Adipocyte (in vitro differentiated cells): ENCODE measurements at regions not wholly inside any gene's neighbourhood (a gene's known extent, or its start where the extent isn't known, plus 50 kb on each side); places are given as distances from the start of the nearest gene placed in this dataset.
"Not testable (repeated sequence)": the region's sequence is repeated elsewhere in the genome, so short reads cannot be mapped to it uniquely, and the experiment has no call there.

Experiments
- DNase-seq: peaks from one replicate; pipeline ENCODE4 v3.0.0-alpha.2; 2015; ENCODE audit warnings: low read depth
- H3K27me3 ChIP-seq: replicated peaks from 2 replicates; pipeline ENCODE4 v1.7.0; 2013; ENCODE audit warnings: mild to moderate bottlenecking, low read length, moderate library complexity; ENCODE audit not compliant: control insufficient read depth, insufficient read depth
- H3K36me3 ChIP-seq: 2 replicates; pipeline ENCODE4 v1.7.0; 2013; ENCODE audit warnings: low read length, mild to moderate bottlenecking, moderate library complexity; ENCODE audit not compliant: control insufficient read depth, insufficient read depth, severe bottlenecking
- H3K4me1 ChIP-seq: 2 replicates; pipeline ENCODE4 v1.7.0; 2013; ENCODE audit warnings: mild to moderate bottlenecking, low read length, moderate library complexity; ENCODE audit not compliant: control insufficient read depth, insufficient read depth
- H3K4me3 ChIP-seq: 2 replicates; pipeline ENCODE4 v1.7.0; 2013; ENCODE audit warnings: mild to moderate bottlenecking, low read length, moderate library complexity
- H3K9ac ChIP-seq: 2 replicates; pipeline ENCODE4 v1.7.0; 2013; ENCODE audit warnings: mild to moderate bottlenecking, low read length, moderate library complexity
- H3K9me3 ChIP-seq: 2 replicates; pipeline ENCODE4 v1.7.0; 2013; ENCODE audit warnings: mild to moderate bottlenecking, low read length, moderate library complexity; ENCODE audit not compliant: control insufficient read depth

- Histone ChIP-seq H3K36me3 (no peaks in the 10 kb centered on the region), H3K4me3 (no peak overlapping the region), H3K9me3 (peaks cover 6% of the 10 kb centered on the region), H3K27me3 (peaks cover 19% of the 10 kb centered on the region), H3K9ac (no peak overlapping the region), H3K4me1 (no peaks in the 10 kb centered on the region)
- DNase-seq: no peak
Observed at GRCh38 chr4:108453366-108453765, 167.0 kb upstream of the RPL34 start.

- Histone ChIP-seq H3K27me3 (peaks cover 28% of the 10 kb centered on the region), H3K9me3 (no peaks in the 10 kb centered on the region), H3K4me1 (no peaks in the 10 kb centered on the region), H3K36me3 (no peaks in the 10 kb centered on the region), H3K9ac (no peak overlapping the region), H3K4me3 (no peak overlapping the region)
- no peak for DNase-seq
Observed at GRCh38 chr4:108450236-108450898, 170.0 kb upstream of the RPL34 start.

- H3K27me3 ChIP-seq: peaks cover 21% of the 10 kb centered on the region
- no peak overlapping the region for H3K4me3 ChIP-seq
- H3K36me3 ChIP-seq: no peaks in the 10 kb centered on the region
- H3K9me3 ChIP-seq: no peaks in the 10 kb centered on the region
- DNase-seq: no peak
- no peak overlapping the region for H3K9ac ChIP-seq
- H3K4me1 ChIP-seq: no peaks in the 10 kb centered on the region
Observed at GRCh38 chr4:108449129-108449528, 171.2 kb upstream of the RPL34 start.

GRCh38 chr4:108446556-108446955, 173.8 kb upstream of the RPL34 start:
- no peaks in the 10 kb centered on the region for H3K36me3 ChIP-seq
- H3K9me3 ChIP-seq: no peaks in the 10 kb centered on the region
- H3K4me3 ChIP-seq: no peak overlapping the region
- H3K4me1 ChIP-seq: no peaks in the 10 kb centered on the region
- DNase-seq: no peak
- peaks cover 28% of the 10 kb centered on the region for H3K27me3 ChIP-seq
- no peak overlapping the region for H3K9ac ChIP-seq

- H3K36me3 ChIP-seq: no peaks in the 10 kb centered on the region
- no peak for DNase-seq
- H3K4me1 ChIP-seq: no peaks in the 10 kb centered on the region
- H3K9me3 ChIP-seq: no peaks in the 10 kb centered on the region
- no peak overlapping the region for H3K4me3 ChIP-seq
- peaks cover 28% of the 10 kb centered on the region for H3K27me3 ChIP-seq
- no peak overlapping the region for H3K9ac ChIP-seq
Observed at GRCh38 chr4:108445716-108446115, 174.7 kb upstream of the RPL34 start.

- H3K4me1 ChIP-seq: no peaks in the 10 kb centered on the region
- H3K9me3 ChIP-seq: no peaks in the 10 kb centered on the region
- H3K4me3 ChIP-seq: no peak overlapping the region
- no peak overlapping the region for H3K9ac ChIP-seq
- DNase-seq: no peak
- H3K27me3 ChIP-seq: peaks cover 28% of the 10 kb centered on the region
- H3K36me3 ChIP-seq: no peaks in the 10 kb centered on the region
Observed at GRCh38 chr4:108443585-108443984, 176.8 kb upstream of the RPL34 start.

- H3K4me1 ChIP-seq: no peaks in the 10 kb centered on the region
- DNase-seq: peak; percentile 64
- no peaks in the 10 kb centered on the region for H3K9me3 ChIP-seq
- no peak overlapping the region for H3K9ac ChIP-seq
- H3K4me3 ChIP-seq: no peak overlapping the region
- no peaks in the 10 kb centered on the region for H3K27me3 ChIP-seq
- H3K36me3 ChIP-seq: no peaks in the 10 kb centered on the region
Observed at GRCh38 chr4:108433832-108434231, 186.5 kb upstream of the RPL34 start.

GRCh38 chr4:108433394-108433793, 187.0 kb upstream of the RPL34 start:
- not testable (repeated sequence) for DNase-seq, H3K27me3 ChIP-seq, H3K36me3 ChIP-seq, H3K4me1 ChIP-seq, H3K4me3 ChIP-seq, H3K9ac ChIP-seq, H3K9me3 ChIP-seq

GRCh38 chr4:108432418-108432817, 188.0 kb upstream of the RPL34 start:
- DNase-seq: no peak
- H3K4me1 ChIP-seq: no peaks in the 10 kb centered on the region
- H3K9ac ChIP-seq: no peak overlapping the region
- no peak overlapping the region for H3K4me3 ChIP-seq
- no peaks in the 10 kb centered on the region for H3K9me3 ChIP-seq
- no peaks in the 10 kb centered on the region for H3K36me3 ChIP-seq
- no peaks in the 10 kb centered on the region for H3K27me3 ChIP-seq

GRCh38 chr4:108431986-108432385, 188.4 kb upstream of the RPL34 start:
- Histone ChIP-seq H3K36me3 (no peaks in the 10 kb centered on the region), H3K27me3 (no peaks in the 10 kb centered on the region), H3K4me3 (no peak overlapping the region), H3K4me1 (no peaks in the 10 kb centered on the region), H3K9me3 (no peaks in the 10 kb centered on the region), H3K9ac (no peak overlapping the region)
- no peak for DNase-seq

GRCh38 chr4:108430921-108431320, 189.5 kb upstream of the RPL34 start:
- Histone ChIP-seq H3K9me3 (no peaks in the 10 kb centered on the region), H3K4me3 (no peak overlapping the region), H3K4me1 (no peaks in the 10 kb centered on the region), H3K9ac (no peak overlapping the region), H3K36me3 (no peaks in the 10 kb centered on the region), H3K27me3 (no peaks in the 10 kb centered on the region)
- no peak for DNase-seq

- H3K4me3 ChIP-seq: no peak overlapping the region
- H3K27me3 ChIP-seq: no peaks in the 10 kb centered on the region
- no peaks in the 10 kb centered on the region for H3K4me1 ChIP-seq
- no peak for DNase-seq
- no peak overlapping the region for H3K9ac ChIP-seq
- no peaks in the 10 kb centered on the region for H3K9me3 ChIP-seq
- H3K36me3 ChIP-seq: no peaks in the 10 kb centered on the region
Observed at GRCh38 chr4:108429662-108430061, 190.7 kb upstream of the RPL34 start.
